Smooth muscle cell (in vitro differentiated cells): ENCODE measurements at regions not wholly inside any gene's neighbourhood (a gene's known extent, or its start where the extent isn't known, plus 50 kb on each side); places are given as distances from the start of the nearest gene placed in this dataset.

ENCODE experiments used
- DNase-seq: peaks from one replicate; lab custom pipeline; 2025; ENCODE audit not compliant: unreplicated experiment; lab: John Stamatoyannopoulos, UW
- H2AFZ ChIP-seq: fragments of 200-600 bp; sonication (generic); 2 replicates; pipeline ENCODE4 v1.6.0; 2016; ENCODE audit warnings: antibody characterized with exemption, low read depth, mild to moderate bottlenecking
- H3F3A ChIP-seq: fragments of 200-600 bp; sonication (generic); 2 replicates; pipeline ENCODE4 v1.6.0; 2017; ENCODE audit warnings: antibody characterized with exemption, low read depth
- H3K27ac ChIP-seq: fragments of 200-600 bp; sonication (generic); 2 replicates; pipeline ENCODE4 v1.5.1; 2016; ENCODE audit warnings: low read depth, mild to moderate bottlenecking
- H3K27me3 ChIP-seq: fragments of 200-600 bp; sonication (generic); 2 replicates; pipeline ENCODE4 v1.6.1; 2016; ENCODE audit warnings: low read depth, mild to moderate bottlenecking
- H3K36me3 ChIP-seq: fragments of 200-600 bp; sonication (generic); 2 replicates; pipeline ENCODE4 v1.5.1; 2016; ENCODE audit warnings: low read depth
- H3K4me1 ChIP-seq: fragments of 200-600 bp; sonication (generic); 2 replicates; pipeline ENCODE4 v1.5.1; 2016; ENCODE audit warnings: low read depth
- H3K4me2 ChIP-seq: fragments of 200-600 bp; sonication (generic); 2 replicates; pipeline ENCODE4 v1.6.0; 2016; ENCODE audit warnings: mild to moderate bottlenecking
- H3K4me3 ChIP-seq: fragments of 200-600 bp; sonication (generic); 2 replicates; pipeline ENCODE4 v1.5.1; 2016; ENCODE audit warnings: mild to moderate bottlenecking
- H3K79me2 ChIP-seq: fragments of 200-600 bp; sonication (generic); 2 replicates; pipeline ENCODE4 v1.6.0; 2016; ENCODE audit warnings: low read depth, mild to moderate bottlenecking
- H3K9ac ChIP-seq: fragments of 200-600 bp; sonication (generic); 2 replicates; pipeline ENCODE4 v1.6.0; 2016; ENCODE audit warnings: low read depth
- H3K9me3 ChIP-seq: fragments of 200-600 bp; sonication (generic); replicated peaks from 2 replicates; pipeline ENCODE4 v1.5.1; 2016; ENCODE audit warnings: low read depth
- H4K20me1 ChIP-seq: fragments of 200-600 bp; sonication (generic); 2 replicates; pipeline ENCODE4 v1.6.0; 2016; ENCODE audit warnings: low read depth
- WGBS: methylation state at CpG from one replicate; pipeline ENCODE4 v1.1.7; 2016; ENCODE audit warnings: low lambda C conversion rate; 5-methylcytosine and 5-hydroxymethylcytosine counted together
- TF ChIP-seq, protein P1 (sequence below): fragments of 200-600 bp; sonication (generic); IDR thresholded peaks from 2 replicates; pipeline ENCODE4 v1.5.1; 2017; ENCODE audit warnings: borderline replicate concordance, mild to moderate bottlenecking, antibody characterized with exemption; ENCODE audit not compliant: insufficient read depth, poor library complexity, severe bottlenecking

GRCh38 chr2:75865083-75865482 lies 154.4 kb upstream of the GCFC2 start:
- H3K9ac ChIP-seq = no peak overlapping the region
- H3F3A ChIP-seq = no peaks in the 10 kb centered on the region
- H3K36me3 ChIP-seq = no peaks in the 10 kb centered on the region
- DNase-seq = no peak
- no peak overlapping the region for H3K4me2 ChIP-seq
- H3K4me1 ChIP-seq = peaks cover 3% of the 10 kb centered on the region
- no peaks in the 10 kb centered on the region for H4K20me1 ChIP-seq
- no peak overlapping the region for H3K4me3 ChIP-seq
- no peak overlapping the region for H3K27ac ChIP-seq
- no peaks in the 10 kb centered on the region for H3K27me3 ChIP-seq
- TF ChIP-seq, protein P1, sequence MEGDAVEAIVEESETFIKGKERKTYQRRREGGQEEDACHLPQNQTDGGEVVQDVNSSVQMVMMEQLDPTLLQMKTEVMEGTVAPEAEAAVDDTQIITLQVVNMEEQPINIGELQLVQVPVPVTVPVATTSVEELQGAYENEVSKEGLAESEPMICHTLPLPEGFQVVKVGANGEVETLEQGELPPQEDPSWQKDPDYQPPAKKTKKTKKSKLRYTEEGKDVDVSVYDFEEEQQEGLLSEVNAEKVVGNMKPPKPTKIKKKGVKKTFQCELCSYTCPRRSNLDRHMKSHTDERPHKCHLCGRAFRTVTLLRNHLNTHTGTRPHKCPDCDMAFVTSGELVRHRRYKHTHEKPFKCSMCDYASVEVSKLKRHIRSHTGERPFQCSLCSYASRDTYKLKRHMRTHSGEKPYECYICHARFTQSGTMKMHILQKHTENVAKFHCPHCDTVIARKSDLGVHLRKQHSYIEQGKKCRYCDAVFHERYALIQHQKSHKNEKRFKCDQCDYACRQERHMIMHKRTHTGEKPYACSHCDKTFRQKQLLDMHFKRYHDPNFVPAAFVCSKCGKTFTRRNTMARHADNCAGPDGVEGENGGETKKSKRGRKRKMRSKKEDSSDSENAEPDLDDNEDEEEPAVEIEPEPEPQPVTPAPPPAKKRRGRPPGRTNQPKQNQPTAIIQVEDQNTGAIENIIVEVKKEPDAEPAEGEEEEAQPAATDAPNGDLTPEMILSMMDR = no peak
- WGBS = 92% methylated on average over 2 of the region's 2 CpGs
- H3K79me2 ChIP-seq = no peaks in the 10 kb centered on the region
- H3K9me3 ChIP-seq = no peaks in the 10 kb centered on the region
- no peak overlapping the region for H2AFZ ChIP-seq

DNA sequence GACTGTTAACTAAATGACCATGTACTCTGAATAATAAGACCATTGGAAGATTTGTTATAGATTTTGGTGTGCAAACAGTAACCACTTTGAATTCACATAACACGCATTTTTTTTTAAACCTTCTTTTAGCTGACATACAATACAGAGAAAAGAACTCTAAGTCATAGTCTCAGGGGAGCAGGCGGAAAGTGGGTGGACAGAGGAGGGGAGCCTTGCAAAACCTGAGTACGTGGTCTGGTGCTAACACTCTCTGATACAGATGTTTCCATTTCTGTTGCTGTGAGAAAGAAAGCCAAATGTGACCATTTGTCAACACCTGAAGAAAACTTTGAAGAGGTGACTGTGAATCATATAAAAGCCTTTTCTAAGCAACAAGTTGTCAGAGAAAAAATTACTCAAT lies 151.8 kb upstream of the GCFC2 start:
- H3K4me3 ChIP-seq = no peak overlapping the region
- 90% methylated on average over 3 of the region's 3 CpGs for WGBS
- H3K4me1 ChIP-seq = no peaks in the 10 kb centered on the region
- H3K27me3 ChIP-seq = no peaks in the 10 kb centered on the region
- H3K4me2 ChIP-seq = no peak overlapping the region
- no peaks in the 10 kb centered on the region for H3K9me3 ChIP-seq
- no peaks in the 10 kb centered on the region for H3F3A ChIP-seq
- TF ChIP-seq, protein P1 = no peak
- H3K36me3 ChIP-seq = no peaks in the 10 kb centered on the region
- no peak overlapping the region for H3K9ac ChIP-seq
- H3K27ac ChIP-seq = no peak overlapping the region
- no peak for DNase-seq
- no peaks in the 10 kb centered on the region for H3K79me2 ChIP-seq
- no peaks in the 10 kb centered on the region for H4K20me1 ChIP-seq
- no peak overlapping the region for H2AFZ ChIP-seq

- Histone ChIP-seq H3K36me3 (no peaks in the 10 kb centered on the region), H3K4me2 (peak overlapping the region; percentile 4), H3K27me3 (no peaks in the 10 kb centered on the region), H4K20me1 (no peaks in the 10 kb centered on the region), H3K4me1 (peaks cover 13% of the 10 kb centered on the region), H3F3A (no peaks in the 10 kb centered on the region), H3K79me2 (no peaks in the 10 kb centered on the region), H3K4me3 (no peak overlapping the region), H3K9ac (no peak overlapping the region), H3K9me3 (no peaks in the 10 kb centered on the region), H2AFZ (no peak overlapping the region), H3K27ac (peak overlapping the region; percentile 63)
- TF ChIP-seq, protein P1 = no peak
- DNase-seq = no peak
These were observed 142.7 kb upstream of the GCFC2 start for GRCh38 chr2:75853436-75853835.

DNA sequence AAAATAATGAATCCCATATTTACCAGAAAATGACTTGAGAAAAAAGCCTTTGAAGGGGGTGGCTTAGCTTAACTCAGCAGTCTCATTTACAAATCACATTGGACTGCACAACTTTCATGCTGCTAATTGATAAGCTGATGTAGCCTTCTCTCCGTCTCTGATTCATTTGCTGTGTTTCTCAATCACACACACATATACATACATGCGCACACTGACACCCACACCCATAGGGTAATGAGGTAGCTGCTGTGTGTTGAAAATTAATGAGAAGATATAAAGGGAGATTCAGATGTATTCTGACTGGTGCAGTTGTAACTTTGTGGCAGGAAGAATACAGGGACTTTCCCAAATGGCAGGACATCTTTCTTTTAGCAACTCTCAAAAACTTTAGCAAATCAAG lies 141.9 kb upstream of the GCFC2 start:
- Histone ChIP-seq H3K4me2 (peak overlapping the region; percentile 65), H3K9me3 (no peaks in the 10 kb centered on the region), H2AFZ (no peak overlapping the region), H3F3A (no peaks in the 10 kb centered on the region), H3K27me3 (no peaks in the 10 kb centered on the region), H4K20me1 (no peaks in the 10 kb centered on the region), H3K4me1 (peaks cover 13% of the 10 kb centered on the region), H3K36me3 (no peaks in the 10 kb centered on the region), H3K79me2 (no peaks in the 10 kb centered on the region), H3K4me3 (no peak overlapping the region), H3K9ac (peak overlapping the region; percentile 15), H3K27ac (peak overlapping the region; percentile 63)
- TF ChIP-seq, protein P1 = no peak
- DNase-seq = no peak
- WGBS = 64% methylated on average over 2 of the region's 2 CpGs
